H1 (cell line): ENCODE measurements at regions not wholly inside any gene's neighbourhood (a gene's known extent, or its start where the extent isn't known, plus 50 kb on each side); places are given as distances from the start of the nearest gene placed in this dataset.

Experiments
- CTCF ChIA-PET: fragments of 300-600 bp; sonication (Branson Sonifier 250); formaldehyde crosslinking; loops from one replicate; lab custom pipeline; 2021; ENCODE audit not compliant: partially characterized antibody; lab: Charles Lee
- POLR2A ChIA-PET: fragments of 300-600 bp; sonication (Branson Sonifier 250); formaldehyde crosslinking; loops from one replicate; lab custom pipeline; 2021; ENCODE audit warnings: inconsistent platforms; ENCODE audit not compliant: partially characterized antibody; lab: Charles Lee
- DNase-seq, 2 experiments: peaks; one replicate each; pipeline versions ENCODE4 v3.0.0 to v3.0.0-alpha.2; 2010 to 2022; ENCODE audit warnings: low spot score in 2 of 2, low read depth in 1 of 2, mixed read lengths in 1 of 2
- FAIRE-seq: peaks from 2 replicates; lab custom pipeline; 2011; peaks lifted over from hg19 to GRCh38; lab: Jason Lieb, UNC
- H2AFZ ChIP-seq: 2 replicates; pipeline ENCODE4 v1.8.1; 2012; ENCODE audit warnings: low read length, inconsistent platforms
- H2AK5ac ChIP-seq: 2 replicates; pipeline ENCODE4 v1.6.1; 2013; ENCODE audit warnings: low read depth, low read length
- H2BK120ac ChIP-seq: replicated peaks from 2 replicates; pipeline ENCODE3; 2013; ENCODE audit warnings: low read depth, low read length, inconsistent platforms
- H2BK12ac ChIP-seq: 2 replicates; pipeline ENCODE4 v1.6.1; 2013; ENCODE audit warnings: low read depth, low read length
- H2BK15ac ChIP-seq: 2 replicates; pipeline ENCODE4 v1.6.1; 2013; ENCODE audit warnings: low read length
- H2BK20ac ChIP-seq: 2 replicates; pipeline ENCODE4 v1.6.1; 2013; ENCODE audit warnings: low read length
- H2BK5ac ChIP-seq: 2 replicates; pipeline ENCODE4 v1.6.1; 2013; ENCODE audit warnings: low read depth, low read length
- H3K14ac ChIP-seq: 2 replicates; pipeline ENCODE4 v1.6.1; 2013; ENCODE audit warnings: inconsistent platforms; ENCODE audit not compliant: insufficient read length
- H3K18ac ChIP-seq: 2 replicates; pipeline ENCODE4 v1.6.1; 2013; ENCODE audit warnings: low read length; ENCODE audit errors: extremely low read depth
- H3K23ac ChIP-seq: 2 replicates; pipeline ENCODE4 v1.6.1; 2013; ENCODE audit warnings: inconsistent platforms; ENCODE audit not compliant: insufficient read length
- H3K23me2 ChIP-seq: 2 replicates; pipeline ENCODE4 v1.6.1; 2013; ENCODE audit warnings: low read depth, low read length
- H3K27ac ChIP-seq: 2 replicates; pipeline ENCODE4 v1.6.1; 2011; ENCODE audit warnings: low read depth, low read length, inconsistent platforms
- H3K27me3 ChIP-seq, 4 experiments: replicated peaks in 1 of 4; 1 replicate in 1 of 4; 2 replicates in 3 of 4; pipeline versions ENCODE4 v1.6.1 to v1.8.1; 2011 to 2013; ENCODE audit warnings: low read length in 3 of 4, mild to moderate bottlenecking in 3 of 4, inconsistent platforms in 2 of 4, mixed read lengths in 2 of 4, moderate library complexity in 1 of 4; ENCODE audit not compliant: control insufficient read depth in 3 of 4, insufficient read depth in 3 of 4; ENCODE audit errors: extremely low read depth in 1 of 4
- H3K36me3 ChIP-seq, 4 experiments: 2 replicates each; pipeline versions ENCODE4 v1.6.1 to v1.8.1; 2011 to 2013; ENCODE audit warnings: mild to moderate bottlenecking in 4 of 4, low read length in 3 of 4, moderate library complexity in 2 of 4, control low read depth in 1 of 4, inconsistent platforms in 1 of 4; ENCODE audit not compliant: insufficient read depth in 4 of 4, control insufficient read depth in 2 of 4
- H3K4ac ChIP-seq: replicated peaks from 2 replicates; pipeline ENCODE3; 2013; ENCODE audit warnings: low read length, low read depth, mixed read lengths, inconsistent platforms; ENCODE audit not compliant: insufficient read length
- H3K4me1 ChIP-seq, 4 experiments: replicated peaks in 1 of 4; 1 replicate in 1 of 4; 2 replicates in 3 of 4; pipeline versions ENCODE4 v1.6.1 to v1.8.1; 2011 to 2013; ENCODE audit warnings: low read length in 3 of 4, inconsistent platforms in 2 of 4, mixed read lengths in 1 of 4; ENCODE audit not compliant: insufficient read depth in 4 of 4, control insufficient read depth in 3 of 4
- H3K4me2 ChIP-seq, 2 experiments: 2 replicates each; pipeline versions ENCODE4 v1.6.1 to v1.8.1; 2011 to 2013; ENCODE audit warnings: low read depth in 2 of 2, low read length in 2 of 2, control low read depth in 1 of 2, inconsistent platforms in 1 of 2, mild to moderate bottlenecking in 1 of 2; ENCODE audit not compliant: insufficient read depth in 1 of 2
- H3K4me3 ChIP-seq, 4 experiments: fragments of 200-600, 300-600 bp in 1 of 4; sonication (generic), shearing (Covaris generic), sonication (Bioruptor Twin) in 1 of 4; 2 replicates each; pipeline versions ENCODE4 v1.5.1 to v1.8.1; 2011 to 2016; ENCODE audit warnings: low read length in 4 of 4, low read depth in 3 of 4, control low read depth in 2 of 4, inconsistent platforms in 2 of 4, mild to moderate bottlenecking in 2 of 4, mixed read lengths in 1 of 4, moderate library complexity in 1 of 4; ENCODE audit not compliant: insufficient read depth in 2 of 4; ENCODE audit errors: extremely low read depth in 1 of 4
- H3K56ac ChIP-seq: replicated peaks from 2 replicates; pipeline ENCODE3; 2013; ENCODE audit warnings: low read depth, mild to moderate bottlenecking, mixed read lengths, low read length, inconsistent platforms; ENCODE audit not compliant: insufficient read length
- H3K79me1 ChIP-seq: 2 replicates; pipeline ENCODE4 v1.6.1; 2013; ENCODE audit warnings: low read depth, low read length, control low read depth
- H3K79me2 ChIP-seq, 2 experiments: 2 replicates each; pipeline versions ENCODE4 v1.6.1 to v1.8.1; 2012 to 2013; ENCODE audit warnings: low read length in 2 of 2, mild to moderate bottlenecking in 2 of 2, inconsistent platforms in 1 of 2; ENCODE audit not compliant: insufficient read depth in 2 of 2, control insufficient read depth in 1 of 2
- H3K9ac ChIP-seq, 4 experiments: replicated peaks in 1 of 4; 1 replicate in 1 of 4; 2 replicates in 3 of 4; pipeline versions ENCODE4 v1.6.1 to v1.8.1; 2011 to 2013; ENCODE audit warnings: low read depth in 3 of 4, low read length in 3 of 4, control low read depth in 2 of 4, mild to moderate bottlenecking in 2 of 4, moderate library complexity in 2 of 4, inconsistent platforms in 1 of 4; ENCODE audit errors: extremely low read depth in 1 of 4
- H3K9me3 ChIP-seq, 2 experiments: 2 replicates each; pipeline versions ENCODE4 v1.6.1 to v1.8.1; 2012 to 2013; ENCODE audit warnings: mild to moderate bottlenecking in 2 of 2, moderate library complexity in 2 of 2, control low read depth in 1 of 2, inconsistent platforms in 1 of 2, low read depth in 1 of 2, low read length in 1 of 2, mixed read lengths in 1 of 2; ENCODE audit not compliant: insufficient read depth in 2 of 2
- H4K20me1 ChIP-seq, 2 experiments: replicated peaks in 1 of 2; 2 replicates each; pipeline versions ENCODE3 to v1.8.1; 2011 to 2013; ENCODE audit warnings: inconsistent platforms in 2 of 2, low read length in 2 of 2, mild to moderate bottlenecking in 1 of 2; ENCODE audit not compliant: insufficient read depth in 2 of 2, control insufficient read depth in 1 of 2
- H4K5ac ChIP-seq: 2 replicates; pipeline ENCODE4 v1.6.1; 2013; ENCODE audit warnings: low read length, low read depth, mixed read lengths, inconsistent platforms; ENCODE audit not compliant: insufficient read length
- H4K8ac ChIP-seq: 2 replicates; pipeline ENCODE4 v1.8.0; 2013; ENCODE audit warnings: mild to moderate bottlenecking, moderate library complexity, low read length, inconsistent platforms; ENCODE audit not compliant: insufficient read depth; ENCODE audit errors: extremely low read depth
- H4K91ac ChIP-seq: replicated peaks from 2 replicates; pipeline ENCODE3; 2013; ENCODE audit warnings: low read length, mixed read lengths, inconsistent platforms; ENCODE audit not compliant: insufficient read length
- JUND ChIP-seq: IDR thresholded peaks from 2 replicates; pipeline ENCODE4 v1.6.1; 2011; ENCODE audit warnings: mild to moderate bottlenecking, improper control_type of control experiment, low read length
- POLR2AphosphoS5 ChIP-seq: IDR thresholded peaks from 2 replicates; pipeline ENCODE4 v1.6.1; 2011; ENCODE audit warnings: low read depth, low read length
- WGBS, 2 experiments: shearing (Covaris generic) in 1 of 2; methylation state at CpG; one replicate each; pipeline versions ENCODE4 v1.1.6 to v1.1.7; 2013 to 2015; ENCODE audit warnings: low lambda C conversion rate in 2 of 2, mixed read lengths in 2 of 2, inconsistent platforms in 1 of 2, low coverage in 1 of 2, missing lambda C conversion rate in 1 of 2; ENCODE audit not compliant: insufficient replicate concordance in 2 of 2, insufficient coverage in 1 of 2, insufficient read length in 1 of 2; ENCODE audit errors: extremely low coverage in 1 of 2, missing lambda C conversion rate in 1 of 2; 5-methylcytosine and 5-hydroxymethylcytosine counted together

DNA sequence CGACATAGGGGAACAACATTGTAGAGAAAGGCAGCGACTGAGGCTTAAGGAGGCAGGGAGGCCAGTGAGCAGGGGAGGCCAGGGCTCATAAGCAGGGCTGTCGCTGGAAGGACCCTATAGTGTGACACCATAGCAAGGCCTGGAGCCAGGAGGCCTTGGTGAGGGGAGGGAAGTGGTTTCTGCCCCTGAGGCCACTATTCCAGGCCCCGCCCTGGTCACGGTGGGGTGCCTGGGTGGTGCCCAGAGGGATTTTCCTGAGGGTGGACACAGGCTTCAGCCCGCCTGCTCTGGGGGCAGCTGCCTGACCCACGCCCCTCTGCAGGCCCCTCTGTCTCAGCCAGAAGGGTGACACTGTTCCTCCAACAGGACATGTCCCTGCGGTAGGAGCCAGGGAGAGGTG, 147.8 kb upstream of the IQSEC1 start:
- Histone ChIP-seq H2BK20ac (no peak overlapping the region), H2BK5ac (no peak overlapping the region), H2AFZ (no peak overlapping the region), H2BK15ac (no peak overlapping the region), H3K27me3 (no peaks in the 10 kb centered on the region), H4K5ac (no peak overlapping the region), H2AK5ac (no peak overlapping the region), H3K9ac (no peak overlapping the region), H3K23me2 (no peaks in the 10 kb centered on the region), H4K91ac (no peak overlapping the region), H2BK12ac (no peak overlapping the region), H3K4me1 (peaks cover 0 to 10% (median 2%) of the 10 kb centered on the region in 4 experiments; a peak in 3 of 7 replicates), H3K4ac (no peak overlapping the region), H4K20me1 (no peaks in the 10 kb centered on the region), H3K9me3 (no peaks in the 10 kb centered on the region), H2BK120ac (no peak overlapping the region), H3K79me1 (no peaks in the 10 kb centered on the region), H3K4me2 (no peak overlapping the region), H3K79me2 (no peaks in the 10 kb centered on the region), H4K8ac (peak overlapping the region; percentile 76; the same call in 1 of the 2 replicates), H3K14ac (no peak overlapping the region), H3K4me3 (no peak overlapping the region), H3K18ac (no peak overlapping the region), H3K56ac (no peak overlapping the region)
- no peak for DNase-seq
- ChIA-PET CTCF (interaction anchor here (0.5 to 1.4 kb wide), 3 partner anchors 9 to 62 kb away, joined by 3 to 6 read pairs (median 4); no protein-coding TSS in a partner anchor), POLR2A (no interaction called here)
- TF ChIP-seq JUND, result no peak
- TF ChIP-seq POLR2AphosphoS5, result no peak
- TF ChIP-seq, all 59 proteins: peak for 0
- H3K23ac ChIP-seq, result no peak overlapping the region
- no peak overlapping the region; the same call in 1 of the 2 replicates for H3K27ac ChIP-seq
- H3K36me3 ChIP-seq, result no peaks in the 10 kb centered on the region
- no peak for FAIRE-seq
- 88% methylated on average over 8 of the region's 8 CpGs; no CpG with 5 or more reads in 1 of the 2 experiments for WGBS, 2 experiments
